ENCODE measurements at regions not wholly inside any gene's neighbourhood (a gene's known extent, or its start where the extent isn't known, plus 50 kb on each side); places are given as distances from the start of the nearest gene placed in this dataset.

DNA sequence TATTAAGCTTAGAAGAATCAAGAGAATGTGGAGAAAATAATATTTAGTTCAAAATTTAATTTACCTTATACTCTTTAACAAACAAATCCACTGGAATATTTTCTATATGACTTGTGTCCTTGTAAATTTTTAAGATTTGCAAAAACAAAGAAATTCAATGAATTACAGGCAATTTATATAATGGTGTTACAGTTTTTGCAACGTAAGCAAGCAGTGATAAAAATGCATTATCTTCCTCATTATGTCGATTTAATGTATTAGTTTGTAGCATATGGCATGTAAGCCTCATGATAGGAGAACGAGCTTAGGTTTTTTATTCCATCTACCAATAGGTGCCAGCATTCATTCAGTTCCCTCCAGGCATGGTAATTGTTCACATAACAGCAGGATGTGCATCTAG, 100.0 kb upstream of the PCDH9 start (continued):
- TF ChIP-seq, protein P1, sequence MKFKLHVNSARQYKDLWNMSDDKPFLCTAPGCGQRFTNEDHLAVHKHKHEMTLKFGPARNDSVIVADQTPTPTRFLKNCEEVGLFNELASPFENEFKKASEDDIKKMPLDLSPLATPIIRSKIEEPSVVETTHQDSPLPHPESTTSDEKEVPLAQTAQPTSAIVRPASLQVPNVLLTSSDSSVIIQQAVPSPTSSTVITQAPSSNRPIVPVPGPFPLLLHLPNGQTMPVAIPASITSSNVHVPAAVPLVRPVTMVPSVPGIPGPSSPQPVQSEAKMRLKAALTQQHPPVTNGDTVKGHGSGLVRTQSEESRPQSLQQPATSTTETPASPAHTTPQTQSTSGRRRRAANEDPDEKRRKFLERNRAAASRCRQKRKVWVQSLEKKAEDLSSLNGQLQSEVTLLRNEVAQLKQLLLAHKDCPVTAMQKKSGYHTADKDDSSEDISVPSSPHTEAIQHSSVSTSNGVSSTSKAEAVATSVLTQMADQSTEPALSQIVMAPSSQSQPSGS (tag by site-specific recombination; IDR thresholded peaks at IDR 0.05; ENCODE audit: low read depth): no peak
- TF ChIP-seq KLF8 (tag by site-specific recombination; IDR thresholded peaks at IDR 0.05): no peak

DNA sequence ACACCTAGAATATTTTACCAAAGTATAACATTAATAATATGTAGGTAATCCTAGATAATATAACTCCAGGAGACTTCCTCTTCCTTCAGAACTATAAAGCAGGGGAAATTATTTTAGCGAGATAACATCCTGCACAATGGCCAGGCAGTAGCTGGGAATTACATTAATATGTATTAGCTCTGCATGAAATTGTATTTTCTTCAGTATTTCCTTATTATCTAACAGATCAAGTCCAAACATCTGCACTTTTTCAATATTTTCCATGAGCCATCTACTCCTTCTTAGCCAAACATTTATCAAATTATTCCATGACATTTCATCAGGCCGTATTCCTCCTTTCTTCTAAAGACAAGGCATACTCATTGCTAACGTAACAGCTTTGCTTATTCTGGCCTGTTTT, 98.8 kb upstream of the PCDH9 start:
- CTCF ChIA-PET: no interaction called here
- POLR2A ChIA-PET: no interaction called here

DNA sequence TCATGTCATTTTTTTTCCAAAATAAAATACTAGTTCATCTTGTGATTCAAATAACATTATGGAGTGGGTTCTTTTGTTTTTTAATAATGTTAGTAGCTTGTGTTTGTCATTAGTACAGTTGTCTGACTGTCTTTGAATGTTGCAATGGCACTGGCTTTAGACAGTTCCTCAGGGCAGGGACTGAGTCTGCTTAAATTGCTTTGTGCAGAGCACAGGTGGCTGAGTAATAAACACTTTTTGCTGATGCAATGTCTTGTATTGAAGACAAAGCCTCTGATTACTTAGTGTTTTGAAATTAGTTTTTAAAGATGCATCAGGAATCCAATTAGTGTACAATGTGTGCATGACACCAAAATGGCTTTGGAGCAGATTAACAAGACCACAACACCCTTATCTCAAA, 88.7 kb upstream of the PCDH9 start:
- H3K4me1 ChIP-seq (ENCODE audit: control insufficient read depth, insufficient read depth, low read length): no peaks in the 10 kb centered on the region
- H3K36me3 ChIP-seq (ENCODE audit: control insufficient read depth in 2 of 2, insufficient read depth in 1 of 2, low read length in 2 of 2): no peaks in the 10 kb centered on the region
- POLR2A ChIA-PET: no interaction called here
- CTCF ChIA-PET: no interaction called here
- no peaks in the 10 kb centered on the region for H3K9me3 ChIP-seq (ENCODE audit: control insufficient read depth, insufficient read depth, low read depth, low read length)
- H3K4me3 ChIP-seq (ENCODE audit: low read depth, low read length): no peak overlapping the region
- TF ChIP-seq, protein P2, sequence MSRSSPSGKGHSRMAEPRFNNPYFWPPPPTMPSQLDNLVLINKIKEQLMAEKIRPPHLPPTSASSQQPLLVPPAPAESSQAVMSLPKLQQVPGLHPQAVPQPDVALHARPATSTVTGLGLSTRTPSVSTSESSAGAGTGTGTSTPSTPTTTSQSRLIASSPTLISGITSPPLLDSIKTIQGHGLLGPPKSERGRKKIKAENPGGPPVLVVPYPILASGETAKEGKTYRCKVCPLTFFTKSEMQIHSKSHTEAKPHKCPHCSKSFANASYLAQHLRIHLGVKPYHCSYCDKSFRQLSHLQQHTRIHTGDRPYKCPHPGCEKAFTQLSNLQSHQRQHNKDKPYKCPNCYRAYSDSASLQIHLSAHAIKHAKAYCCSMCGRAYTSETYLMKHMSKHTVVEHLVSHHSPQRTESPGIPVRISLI (tag by site-specific recombination; IDR thresholded peaks at IDR 0.05): no peak
- TF ChIP-seq ZBTB20 (tag by site-specific recombination; IDR thresholded peaks at IDR 0.05) (no peak), ZNF530 (tag by site-specific recombination; IDR thresholded peaks at IDR 0.05; ENCODE audit: low read depth) (no peak), ZNF221 (tag by site-specific recombination; IDR thresholded peaks at IDR 0.05; ENCODE audit: borderline replicate concordance) (no peak), ZNF791 (tag by site-specific recombination; IDR thresholded peaks at IDR 0.05) (no peak), ZSCAN16 (tag by site-specific recombination; IDR thresholded peaks at IDR 0.05) (no peak), ZNF175 (tag by site-specific recombination; IDR thresholded peaks at IDR 0.05) (no peak), ZNF473 (tag by site-specific recombination; IDR thresholded peaks at IDR 0.05) (no peak)
- TF ChIP-seq, protein P3, sequence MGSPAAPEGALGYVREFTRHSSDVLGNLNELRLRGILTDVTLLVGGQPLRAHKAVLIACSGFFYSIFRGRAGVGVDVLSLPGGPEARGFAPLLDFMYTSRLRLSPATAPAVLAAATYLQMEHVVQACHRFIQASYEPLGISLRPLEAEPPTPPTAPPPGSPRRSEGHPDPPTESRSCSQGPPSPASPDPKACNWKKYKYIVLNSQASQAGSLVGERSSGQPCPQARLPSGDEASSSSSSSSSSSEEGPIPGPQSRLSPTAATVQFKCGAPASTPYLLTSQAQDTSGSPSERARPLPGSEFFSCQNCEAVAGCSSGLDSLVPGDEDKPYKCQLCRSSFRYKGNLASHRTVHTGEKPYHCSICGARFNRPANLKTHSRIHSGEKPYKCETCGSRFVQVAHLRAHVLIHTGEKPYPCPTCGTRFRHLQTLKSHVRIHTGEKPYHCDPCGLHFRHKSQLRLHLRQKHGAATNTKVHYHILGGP (tag by site-specific recombination; IDR thresholded peaks at IDR 0.05): no peak
- TF ChIP-seq, protein P4, sequence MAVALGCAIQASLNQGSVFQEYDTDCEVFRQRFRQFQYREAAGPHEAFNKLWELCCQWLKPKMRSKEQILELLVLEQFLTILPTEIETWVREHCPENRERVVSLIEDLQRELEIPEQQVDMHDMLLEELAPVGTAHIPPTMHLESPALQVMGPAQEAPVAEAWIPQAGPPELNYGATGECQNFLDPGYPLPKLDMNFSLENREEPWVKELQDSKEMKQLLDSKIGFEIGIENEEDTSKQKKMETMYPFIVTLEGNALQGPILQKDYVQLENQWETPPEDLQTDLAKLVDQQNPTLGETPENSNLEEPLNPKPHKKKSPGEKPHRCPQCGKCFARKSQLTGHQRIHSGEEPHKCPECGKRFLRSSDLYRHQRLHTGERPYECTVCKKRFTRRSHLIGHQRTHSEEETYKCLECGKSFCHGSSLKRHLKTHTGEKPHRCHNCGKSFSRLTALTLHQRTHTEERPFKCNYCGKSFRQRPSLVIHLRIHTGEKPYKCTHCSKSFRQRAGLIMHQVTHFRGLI (tag by site-specific recombination; IDR thresholded peaks at IDR 0.05): no peak
- H3K27ac ChIP-seq (ENCODE audit: extremely low read depth, low read depth, low read length): no peak overlapping the region

More for the DNA sequence above, 98.8 kb upstream of the PCDH9 start:
- no peaks in the 10 kb centered on the region for H3K9me3 ChIP-seq (ENCODE audit: control insufficient read depth, insufficient read depth, low read depth, low read length)
- no peak overlapping the region for H3K4me3 ChIP-seq (ENCODE audit: low read depth, low read length)
- H3K27ac ChIP-seq (ENCODE audit: extremely low read depth, low read depth, low read length): no peak overlapping the region
- no peaks in the 10 kb centered on the region for H3K4me1 ChIP-seq (ENCODE audit: control insufficient read depth, insufficient read depth, low read length)
- H3K36me3 ChIP-seq (ENCODE audit: control insufficient read depth in 2 of 2, insufficient read depth in 1 of 2, low read length in 2 of 2): no peaks in the 10 kb centered on the region
- TF ChIP-seq, protein P5, sequence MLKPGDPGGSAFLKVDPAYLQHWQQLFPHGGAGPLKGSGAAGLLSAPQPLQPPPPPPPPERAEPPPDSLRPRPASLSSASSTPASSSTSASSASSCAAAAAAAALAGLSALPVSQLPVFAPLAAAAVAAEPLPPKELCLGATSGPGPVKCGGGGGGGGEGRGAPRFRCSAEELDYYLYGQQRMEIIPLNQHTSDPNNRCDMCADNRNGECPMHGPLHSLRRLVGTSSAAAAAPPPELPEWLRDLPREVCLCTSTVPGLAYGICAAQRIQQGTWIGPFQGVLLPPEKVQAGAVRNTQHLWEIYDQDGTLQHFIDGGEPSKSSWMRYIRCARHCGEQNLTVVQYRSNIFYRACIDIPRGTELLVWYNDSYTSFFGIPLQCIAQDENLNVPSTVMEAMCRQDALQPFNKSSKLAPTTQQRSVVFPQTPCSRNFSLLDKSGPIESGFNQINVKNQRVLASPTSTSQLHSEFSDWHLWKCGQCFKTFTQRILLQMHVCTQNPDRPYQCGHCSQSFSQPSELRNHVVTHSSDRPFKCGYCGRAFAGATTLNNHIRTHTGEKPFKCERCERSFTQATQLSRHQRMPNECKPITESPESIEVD (tag by site-specific recombination; IDR thresholded peaks at IDR 0.05): no peak
- TF ChIP-seq, protein P6, sequence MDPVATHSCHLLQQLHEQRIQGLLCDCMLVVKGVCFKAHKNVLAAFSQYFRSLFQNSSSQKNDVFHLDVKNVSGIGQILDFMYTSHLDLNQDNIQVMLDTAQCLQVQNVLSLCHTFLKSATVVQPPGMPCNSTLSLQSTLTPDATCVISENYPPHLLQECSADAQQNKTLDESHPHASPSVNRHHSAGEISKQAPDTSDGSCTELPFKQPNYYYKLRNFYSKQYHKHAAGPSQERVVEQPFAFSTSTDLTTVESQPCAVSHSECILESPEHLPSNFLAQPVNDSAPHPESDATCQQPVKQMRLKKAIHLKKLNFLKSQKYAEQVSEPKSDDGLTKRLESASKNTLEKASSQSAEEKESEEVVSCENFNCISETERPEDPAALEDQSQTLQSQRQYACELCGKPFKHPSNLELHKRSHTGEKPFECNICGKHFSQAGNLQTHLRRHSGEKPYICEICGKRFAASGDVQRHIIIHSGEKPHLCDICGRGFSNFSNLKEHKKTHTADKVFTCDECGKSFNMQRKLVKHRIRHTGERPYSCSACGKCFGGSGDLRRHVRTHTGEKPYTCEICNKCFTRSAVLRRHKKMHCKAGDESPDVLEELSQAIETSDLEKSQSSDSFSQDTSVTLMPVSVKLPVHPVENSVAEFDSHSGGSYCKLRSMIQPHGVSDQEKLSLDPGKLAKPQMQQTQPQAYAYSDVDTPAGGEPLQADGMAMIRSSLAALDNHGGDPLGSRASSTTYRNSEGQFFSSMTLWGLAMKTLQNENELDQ (tag by site-specific recombination; IDR thresholded peaks at IDR 0.05; ENCODE audit: low read depth): no peak
- TF ChIP-seq REPIN1 (tag by site-specific recombination; IDR thresholded peaks at IDR 0.05; ENCODE audit: low read depth) (no peak), GLIS1 (tag by site-specific recombination; IDR thresholded peaks at IDR 0.05) (no peak), ZNF776 (tag by site-specific recombination; IDR thresholded peaks at IDR 0.05; ENCODE audit: borderline replicate concordance) (no peak), RBAK (tag by site-specific recombination; IDR thresholded peaks at IDR 0.05) (no peak), ZFP41 (tag by site-specific recombination; IDR thresholded peaks at IDR 0.05; ENCODE audit: borderline replicate concordance) (no peak), ZXDB (tag by site-specific recombination; IDR thresholded peaks at IDR 0.05) (no peak)
- TF ChIP-seq, protein P7, sequence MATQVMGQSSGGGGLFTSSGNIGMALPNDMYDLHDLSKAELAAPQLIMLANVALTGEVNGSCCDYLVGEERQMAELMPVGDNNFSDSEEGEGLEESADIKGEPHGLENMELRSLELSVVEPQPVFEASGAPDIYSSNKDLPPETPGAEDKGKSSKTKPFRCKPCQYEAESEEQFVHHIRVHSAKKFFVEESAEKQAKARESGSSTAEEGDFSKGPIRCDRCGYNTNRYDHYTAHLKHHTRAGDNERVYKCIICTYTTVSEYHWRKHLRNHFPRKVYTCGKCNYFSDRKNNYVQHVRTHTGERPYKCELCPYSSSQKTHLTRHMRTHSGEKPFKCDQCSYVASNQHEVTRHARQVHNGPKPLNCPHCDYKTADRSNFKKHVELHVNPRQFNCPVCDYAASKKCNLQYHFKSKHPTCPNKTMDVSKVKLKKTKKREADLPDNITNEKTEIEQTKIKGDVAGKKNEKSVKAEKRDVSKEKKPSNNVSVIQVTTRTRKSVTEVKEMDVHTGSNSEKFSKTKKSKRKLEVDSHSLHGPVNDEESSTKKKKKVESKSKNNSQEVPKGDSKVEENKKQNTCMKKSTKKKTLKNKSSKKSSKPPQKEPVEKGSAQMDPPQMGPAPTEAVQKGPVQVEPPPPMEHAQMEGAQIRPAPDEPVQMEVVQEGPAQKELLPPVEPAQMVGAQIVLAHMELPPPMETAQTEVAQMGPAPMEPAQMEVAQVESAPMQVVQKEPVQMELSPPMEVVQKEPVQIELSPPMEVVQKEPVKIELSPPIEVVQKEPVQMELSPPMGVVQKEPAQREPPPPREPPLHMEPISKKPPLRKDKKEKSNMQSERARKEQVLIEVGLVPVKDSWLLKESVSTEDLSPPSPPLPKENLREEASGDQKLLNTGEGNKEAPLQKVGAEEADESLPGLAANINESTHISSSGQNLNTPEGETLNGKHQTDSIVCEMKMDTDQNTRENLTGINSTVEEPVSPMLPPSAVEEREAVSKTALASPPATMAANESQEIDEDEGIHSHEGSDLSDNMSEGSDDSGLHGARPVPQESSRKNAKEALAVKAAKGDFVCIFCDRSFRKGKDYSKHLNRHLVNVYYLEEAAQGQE (tag by site-specific recombination; IDR thresholded peaks at IDR 0.05): no peak
